ENCODE measurements at regions not wholly inside any gene's neighbourhood (a gene's known extent, or its start where the extent isn't known, plus 50 kb on each side); places are given as distances from the start of the nearest gene placed in this dataset.

DNA sequence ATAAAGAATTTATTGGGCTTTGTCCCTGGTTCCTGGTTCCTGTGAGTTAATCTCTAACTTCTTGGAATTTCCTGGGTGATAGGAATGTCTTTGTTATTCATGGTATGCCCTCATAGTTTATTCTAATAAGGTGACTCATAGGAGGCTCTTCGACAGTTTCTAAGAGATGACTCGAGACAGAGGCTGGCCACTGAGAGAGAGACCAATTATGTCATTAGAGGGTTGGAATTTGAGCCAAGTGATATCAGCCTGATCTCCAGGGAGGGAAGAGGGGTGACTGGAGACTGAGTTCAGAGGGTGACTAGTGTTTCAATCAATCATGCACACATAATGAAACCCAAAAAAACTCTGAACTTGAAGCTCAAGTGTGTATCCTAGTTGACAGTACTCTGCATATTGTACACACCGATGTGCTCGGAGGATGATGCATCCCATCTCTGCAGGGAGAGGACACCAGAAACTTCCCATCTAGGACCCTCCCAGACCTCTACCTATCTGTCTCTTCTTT is 185.7 kb downstream of the MTCL1 start (continued):
- TF ChIP-seq PRDM10 (IDR thresholded peaks at IDR 0.05; ENCODE audit: partially characterized antibody), result peak; percentile 73
- no peak for TF ChIP-seq CREBBP (IDR thresholded peaks at IDR 0.05; ENCODE audit: low read depth, low read length)
- TF ChIP-seq SIX5 (IDR thresholded peaks at IDR 0.05; ENCODE audit: borderline replicate concordance in 1 of 2, insufficient read depth in 1 of 2, low read depth in 1 of 2, low read length in 2 of 2), result no peak
- TF ChIP-seq MAFK (IDR thresholded peaks at IDR 0.05; ENCODE audit: low read length), result 0 out of 2 replicates have a peak, but pooled peaks have one; percentile 12
- no peak for TF ChIP-seq BCOR (IDR thresholded peaks at IDR 0.05)
- no peak for TF ChIP-seq TRIM28 (IDR thresholded peaks at IDR 0.05)
- TF ChIP-seq MTA3 (IDR thresholded peaks at IDR 0.05; ENCODE audit: borderline replicate concordance), result peak; percentile 78
- TF ChIP-seq ZFP1 (CRISPR knock-in tag; IDR thresholded peaks at IDR 0.05), result no peak
- TF ChIP-seq, protein P1, sequence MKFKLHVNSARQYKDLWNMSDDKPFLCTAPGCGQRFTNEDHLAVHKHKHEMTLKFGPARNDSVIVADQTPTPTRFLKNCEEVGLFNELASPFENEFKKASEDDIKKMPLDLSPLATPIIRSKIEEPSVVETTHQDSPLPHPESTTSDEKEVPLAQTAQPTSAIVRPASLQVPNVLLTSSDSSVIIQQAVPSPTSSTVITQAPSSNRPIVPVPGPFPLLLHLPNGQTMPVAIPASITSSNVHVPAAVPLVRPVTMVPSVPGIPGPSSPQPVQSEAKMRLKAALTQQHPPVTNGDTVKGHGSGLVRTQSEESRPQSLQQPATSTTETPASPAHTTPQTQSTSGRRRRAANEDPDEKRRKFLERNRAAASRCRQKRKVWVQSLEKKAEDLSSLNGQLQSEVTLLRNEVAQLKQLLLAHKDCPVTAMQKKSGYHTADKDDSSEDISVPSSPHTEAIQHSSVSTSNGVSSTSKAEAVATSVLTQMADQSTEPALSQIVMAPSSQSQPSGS (CRISPR knock-in tag; IDR thresholded peaks at IDR 0.05), result peak; percentile 44; the same call in 1 of the 2 replicates
- TF ChIP-seq CSDE1 (IDR thresholded peaks at IDR 0.05), result no peak
- TF ChIP-seq, protein P2, sequence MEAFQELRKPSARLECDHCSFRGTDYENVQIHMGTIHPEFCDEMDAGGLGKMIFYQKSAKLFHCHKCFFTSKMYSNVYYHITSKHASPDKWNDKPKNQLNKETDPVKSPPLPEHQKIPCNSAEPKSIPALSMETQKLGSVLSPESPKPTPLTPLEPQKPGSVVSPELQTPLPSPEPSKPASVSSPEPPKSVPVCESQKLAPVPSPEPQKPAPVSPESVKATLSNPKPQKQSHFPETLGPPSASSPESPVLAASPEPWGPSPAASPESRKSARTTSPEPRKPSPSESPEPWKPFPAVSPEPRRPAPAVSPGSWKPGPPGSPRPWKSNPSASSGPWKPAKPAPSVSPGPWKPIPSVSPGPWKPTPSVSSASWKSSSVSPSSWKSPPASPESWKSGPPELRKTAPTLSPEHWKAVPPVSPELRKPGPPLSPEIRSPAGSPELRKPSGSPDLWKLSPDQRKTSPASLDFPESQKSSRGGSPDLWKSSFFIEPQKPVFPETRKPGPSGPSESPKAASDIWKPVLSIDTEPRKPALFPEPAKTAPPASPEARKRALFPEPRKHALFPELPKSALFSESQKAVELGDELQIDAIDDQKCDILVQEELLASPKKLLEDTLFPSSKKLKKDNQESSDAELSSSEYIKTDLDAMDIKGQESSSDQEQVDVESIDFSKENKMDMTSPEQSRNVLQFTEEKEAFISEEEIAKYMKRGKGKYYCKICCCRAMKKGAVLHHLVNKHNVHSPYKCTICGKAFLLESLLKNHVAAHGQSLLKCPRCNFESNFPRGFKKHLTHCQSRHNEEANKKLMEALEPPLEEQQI (IDR thresholded peaks at IDR 0.05), result peak; percentile 67
- TF ChIP-seq JUN (IDR thresholded peaks at IDR 0.05; ENCODE audit: borderline replicate concordance, low read depth, low read length), result peak; percentile 99
- no peak for TF ChIP-seq JUN (CRISPR knock-in tag; IDR thresholded peaks at IDR 0.05; ENCODE audit: borderline replicate concordance)
- TF ChIP-seq DLX4 (CRISPR knock-in tag; IDR thresholded peaks at IDR 0.05), result no peak
- TF ChIP-seq TBL1XR1 (IDR thresholded peaks at IDR 0.05; ENCODE audit: low read length in 2 of 2), result peak in 1 of 2 experiments; percentile 88; a peak in 1 of 4 replicates
- TF ChIP-seq ZEB2 (IDR thresholded peaks at IDR 0.05), result 0 out of 2 replicates have a peak, but pooled peaks have one; percentile 58
- TF ChIP-seq HNRNPL (IDR thresholded peaks at IDR 0.05; ENCODE audit: low read depth, low read length), result no peak
- 0 out of 2 replicates have a peak, but pooled peaks have one; percentile 57 for TF ChIP-seq GATAD2A (IDR thresholded peaks at IDR 0.05)
- 0 out of 2 replicates have a peak, but pooled peaks have one; percentile 53 for TF ChIP-seq SMAD4 (CRISPR knock-in tag; conservative IDR thresholded peaks at IDR 0.05)
- TF ChIP-seq TSC22D4 (tag; IDR thresholded peaks at IDR 0.05), result no peak
- TF ChIP-seq YY1 (IDR thresholded peaks at IDR 0.05; ENCODE audit: borderline replicate concordance in 1 of 3, control insufficient read depth in 1 of 3, extremely low read depth in 1 of 3, insufficient read depth in 3 of 3, insufficient read length in 1 of 3, insufficient replicate concordance in 2 of 3, low read depth in 1 of 3, low read length in 2 of 3), result no peak

Measured in K562 (cell line).